ENCODE measurements at regions not wholly inside any gene's neighbourhood (a gene's known extent, or its start where the extent isn't known, plus 50 kb on each side); places are given as distances from the start of the nearest gene placed in this dataset.

DNA sequence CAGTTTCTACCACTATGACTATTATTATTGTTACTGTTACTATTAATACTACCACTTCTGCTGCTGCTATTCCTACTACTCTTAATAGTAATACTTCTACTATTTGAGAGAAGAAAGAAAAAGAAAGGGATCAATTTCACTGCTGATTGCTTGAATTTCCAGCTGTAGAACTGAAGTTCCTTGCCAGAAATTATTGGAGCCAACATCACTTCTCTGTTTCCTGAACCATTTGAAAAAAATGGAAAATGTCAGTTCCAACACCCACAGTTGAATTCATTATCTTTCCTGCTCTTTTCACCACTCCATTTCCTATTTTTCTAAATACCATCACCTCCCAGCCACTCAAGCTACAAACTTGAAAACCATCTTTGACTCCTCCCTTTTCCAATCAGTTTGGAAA is 54.1 kb upstream of the PIK3C2G start:
- no peak for DNase-seq (ENCODE audit: low read depth, low spot score)

DNA sequence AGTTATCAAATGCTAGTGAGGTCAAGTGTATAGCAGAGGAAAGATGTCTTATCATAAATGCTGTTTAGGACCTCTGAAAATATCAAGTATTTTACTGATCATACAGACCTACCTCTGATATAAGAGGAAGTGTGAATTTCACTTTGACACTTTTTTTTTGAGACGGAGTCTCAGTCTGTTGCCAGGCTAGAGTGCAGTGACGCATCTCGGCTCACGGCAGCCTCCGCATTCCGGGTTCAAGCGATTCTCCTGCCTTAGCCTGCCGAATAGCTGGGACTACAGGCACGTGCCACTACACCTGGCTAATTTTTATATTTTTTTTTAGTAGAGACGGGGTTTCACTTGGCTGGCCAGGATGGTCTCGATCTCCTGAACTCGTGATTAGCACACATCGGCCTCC is 55.1 kb upstream of the PIK3C2G start:
- DNase-seq (ENCODE audit: low read depth, low spot score): no peak

DNA sequence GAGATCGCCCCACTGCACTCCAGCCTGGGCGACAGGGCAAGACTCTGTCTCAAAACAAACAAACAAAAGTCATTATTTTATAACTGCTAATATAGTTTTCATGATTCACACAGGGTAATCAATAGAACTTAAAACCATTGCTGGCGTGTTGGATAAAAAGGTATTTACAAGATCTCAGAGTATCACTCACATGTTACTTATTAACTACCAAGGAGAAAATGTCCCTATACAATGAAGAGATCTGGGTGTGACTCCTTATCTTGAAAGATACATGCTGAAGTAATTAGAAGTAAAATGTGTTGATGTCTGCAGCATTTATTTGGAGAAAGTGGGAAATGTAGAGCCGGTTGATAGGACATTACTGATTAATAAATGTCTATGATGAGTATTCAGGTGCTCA is 57.3 kb upstream of the PIK3C2G start:
- DNase-seq (ENCODE audit: low read depth, low spot score): no peak

DNA sequence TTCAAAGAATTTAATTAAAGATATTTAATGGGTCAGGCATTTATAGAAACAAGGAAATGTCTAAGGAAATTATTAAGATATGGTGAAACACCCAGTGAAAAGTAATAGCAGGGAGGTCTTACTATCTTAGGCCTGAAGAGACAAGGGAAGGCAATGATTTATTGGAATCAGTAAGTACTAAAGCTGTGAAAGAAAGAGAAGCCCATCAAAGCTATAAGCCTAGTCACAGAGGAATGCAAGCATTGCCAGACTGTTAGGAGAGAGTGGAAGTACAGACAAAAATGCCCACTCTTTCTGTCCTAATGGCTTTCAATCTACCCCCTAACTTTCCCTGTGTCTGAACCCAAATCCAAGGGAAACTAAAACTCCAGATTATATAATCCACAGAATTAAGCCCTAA is 69.2 kb upstream of the PIK3C2G start:
- DNase-seq (ENCODE audit: low read depth, low spot score): no peak

DNA sequence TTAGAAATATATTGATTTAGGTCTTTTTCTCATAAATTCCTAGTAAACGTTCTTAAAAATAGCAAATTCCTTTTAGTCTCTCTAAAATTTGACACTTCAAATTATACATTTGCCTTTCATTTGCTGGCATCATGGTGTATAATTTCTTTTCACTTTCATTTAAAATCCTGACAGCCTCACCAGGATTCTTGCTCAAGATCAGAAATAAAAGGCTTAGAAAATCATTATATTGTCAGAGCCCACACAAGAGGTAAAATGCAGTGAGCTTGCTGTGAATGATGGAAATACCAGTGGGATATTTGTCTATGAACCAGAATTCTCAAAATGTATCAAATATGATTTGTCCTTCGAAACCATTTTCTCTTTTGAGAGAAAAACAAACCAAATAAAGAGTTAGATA is 78.2 kb upstream of the PIK3C2G start:
- no peak for DNase-seq (ENCODE audit: low read depth, low spot score)

DNA sequence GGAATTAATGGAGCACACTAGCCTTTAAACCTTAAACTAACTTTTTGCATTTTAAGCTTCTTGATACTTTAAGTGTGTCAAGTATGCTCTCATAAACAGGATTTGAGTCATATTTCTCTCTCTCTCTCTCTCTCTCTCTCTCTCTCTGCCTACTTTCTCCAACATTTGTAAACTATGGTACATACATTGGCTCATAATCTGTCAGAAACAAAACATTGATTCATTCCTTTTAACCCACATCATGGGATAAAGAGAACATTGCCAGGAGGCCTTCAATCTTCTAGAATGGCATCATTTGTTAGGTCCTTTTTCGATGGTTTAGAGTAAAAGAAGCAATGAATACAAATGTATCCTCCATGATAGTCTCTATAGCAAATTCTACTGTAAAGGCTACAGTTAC is 81.6 kb upstream of the RERGL start:
- no peak for DNase-seq (ENCODE audit: low read depth, low spot score)

DNA sequence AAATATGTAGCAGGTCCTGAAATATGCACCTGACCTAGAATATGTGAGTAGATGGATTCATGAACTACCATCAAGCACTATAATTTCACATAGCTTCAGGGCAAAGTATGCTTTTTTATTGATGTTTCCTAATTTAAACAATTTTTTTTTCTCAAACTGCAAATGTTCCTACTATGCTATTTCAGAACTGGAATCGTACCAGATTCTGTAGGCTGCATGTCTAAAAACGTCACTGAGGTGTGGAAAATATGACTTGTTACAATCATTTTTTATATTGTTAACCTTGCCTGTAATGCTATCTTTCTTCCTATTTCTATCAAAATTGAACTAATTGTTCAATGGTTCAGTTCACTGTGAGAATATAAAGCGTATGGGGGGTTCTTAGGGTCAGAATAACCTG is 78.0 kb upstream of the RERGL start:
- no peak for DNase-seq (ENCODE audit: low read depth, low spot score)

DNA sequence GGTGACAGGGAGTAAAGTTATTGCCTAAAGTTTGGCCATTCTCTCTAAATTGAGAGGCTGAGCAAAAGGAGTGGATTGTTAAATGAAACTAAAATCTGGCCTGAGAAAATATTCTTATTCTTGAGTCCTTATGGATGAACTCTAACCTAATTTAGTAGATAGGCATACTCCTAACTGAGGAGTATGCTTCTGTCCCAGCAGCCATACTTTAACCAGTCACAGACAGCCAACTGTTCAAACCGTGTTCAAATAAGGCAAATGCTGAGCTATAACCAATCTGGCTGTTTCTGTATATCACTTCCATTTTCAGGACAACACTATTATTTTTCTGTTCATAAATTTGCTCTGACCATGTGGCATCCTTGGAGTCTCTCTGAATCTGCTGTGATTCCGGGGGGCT is 75.9 kb upstream of the RERGL start:
- DNase-seq (ENCODE audit: low read depth, low spot score): no peak

DNA sequence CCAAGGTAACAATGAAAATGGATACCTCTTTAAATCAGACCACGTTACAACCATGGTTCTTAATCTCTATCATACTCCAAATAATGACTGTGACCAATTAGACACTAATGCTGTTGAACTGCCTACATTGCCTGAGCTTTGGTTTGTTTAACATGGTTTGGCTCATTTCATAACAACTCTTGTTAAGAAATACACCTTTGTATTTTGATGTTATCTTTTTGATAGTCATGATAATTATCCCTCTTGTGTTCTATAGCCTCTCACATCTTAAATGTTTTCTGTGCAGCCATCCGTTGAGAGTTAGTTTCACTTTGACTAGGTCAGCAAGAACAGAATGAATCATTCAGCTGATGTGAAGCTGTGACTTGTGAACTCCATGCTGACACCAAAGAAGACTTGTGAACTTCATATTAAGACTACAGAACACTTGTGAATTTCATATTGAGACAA is 75.5 kb upstream of the RERGL start:
- DNase-seq (ENCODE audit: low read depth, low spot score): peak; percentile 29

DNA sequence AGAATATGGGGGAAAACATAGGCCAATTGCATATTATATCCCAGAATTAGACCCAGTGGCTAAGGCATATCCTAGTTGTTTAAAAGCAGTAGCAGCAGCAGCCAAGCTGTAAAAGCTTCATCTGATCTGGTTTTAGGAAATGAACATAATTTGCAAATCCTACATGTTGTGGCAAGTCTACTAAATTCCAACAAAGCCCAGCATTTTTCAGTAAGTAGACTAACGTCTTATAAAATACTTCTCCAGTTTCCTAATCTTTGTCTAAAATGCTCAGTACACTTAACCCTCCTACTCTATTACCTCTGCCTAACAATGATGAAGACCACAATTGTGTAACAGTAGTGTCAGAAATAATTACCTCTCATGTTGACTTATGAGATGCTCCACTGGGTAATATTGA is 70.9 kb upstream of the RERGL start:
- DNase-seq (ENCODE audit: low read depth, low spot score): no peak

DNA sequence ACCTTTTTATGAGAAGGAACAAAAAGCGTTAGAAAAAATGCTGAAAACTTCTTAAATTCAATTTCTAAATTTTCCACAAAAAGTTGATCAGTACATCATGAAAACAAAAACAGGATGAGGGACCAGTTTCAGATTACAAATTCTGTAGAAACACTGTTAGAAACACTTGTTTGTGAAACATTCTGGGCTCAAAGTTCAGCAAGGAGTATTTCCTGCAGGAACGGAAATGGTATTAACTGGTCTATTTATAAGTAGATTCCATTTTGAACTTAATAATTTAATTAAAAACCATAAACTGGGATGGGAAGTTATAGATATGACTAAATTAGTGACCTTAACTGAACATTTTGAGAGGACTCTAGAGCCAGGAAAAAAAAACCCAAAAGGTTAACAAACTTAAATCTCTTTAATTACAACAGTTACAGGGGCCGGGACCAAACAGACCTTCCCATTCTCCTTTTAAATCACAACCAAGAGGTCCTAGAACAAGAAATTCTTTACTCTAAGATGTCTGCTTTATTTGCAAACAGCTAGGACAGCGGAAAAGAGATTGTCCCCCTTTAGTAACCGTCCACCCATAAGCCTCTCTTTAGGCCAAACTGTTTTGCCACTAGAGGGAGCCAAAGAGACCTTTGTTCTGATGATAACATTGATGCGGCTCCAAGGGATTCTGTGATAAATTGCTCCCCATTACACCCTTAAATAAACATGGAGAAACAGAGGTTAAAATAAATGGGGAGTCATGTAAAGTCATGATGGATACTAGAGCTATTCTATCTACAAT is 69.0 kb upstream of the RERGL start:
- no peak for DNase-seq (ENCODE audit: low read depth, low spot score)

DNA sequence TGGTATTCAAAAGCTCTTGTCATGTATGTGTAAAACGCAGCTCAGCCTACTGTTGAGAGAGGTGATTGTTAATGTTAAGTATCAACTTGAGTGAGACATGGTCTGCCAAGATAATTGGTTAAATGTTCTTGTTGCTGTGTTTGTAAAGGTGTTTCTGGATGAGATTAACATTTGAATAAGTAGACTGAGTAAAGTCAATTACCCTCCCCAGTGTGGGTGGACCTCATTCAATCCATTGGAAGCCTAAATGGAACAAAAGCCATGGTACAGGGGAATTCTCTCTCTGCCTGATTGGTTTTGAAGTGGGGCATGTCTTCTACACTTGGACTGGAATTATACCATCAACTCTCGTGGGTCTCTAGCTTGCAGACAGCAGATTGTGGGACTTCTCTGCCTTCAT is 63.8 kb upstream of the RERGL start:
- no peak for DNase-seq (ENCODE audit: low read depth, low spot score)

DNA sequence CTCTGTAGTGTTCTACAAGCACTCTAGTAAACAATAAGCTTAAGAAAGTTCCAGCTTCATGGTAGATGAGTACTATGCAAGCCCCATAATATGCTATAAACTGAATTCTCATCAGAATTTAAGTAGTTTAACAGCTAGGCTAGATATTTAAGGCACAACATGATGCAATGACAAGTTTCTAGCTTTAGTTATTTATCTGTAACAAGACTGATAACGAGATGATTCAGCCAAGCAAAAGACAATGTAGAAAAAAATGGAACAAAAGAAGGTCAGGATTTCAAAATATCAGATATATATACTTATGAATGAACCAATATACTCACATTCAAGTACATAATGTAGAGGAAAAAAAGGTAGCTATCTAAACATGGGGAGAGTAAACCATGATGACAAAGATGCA is 61.0 kb upstream of the RERGL start:
- DNase-seq (ENCODE audit: low read depth, low spot score): no peak

DNA sequence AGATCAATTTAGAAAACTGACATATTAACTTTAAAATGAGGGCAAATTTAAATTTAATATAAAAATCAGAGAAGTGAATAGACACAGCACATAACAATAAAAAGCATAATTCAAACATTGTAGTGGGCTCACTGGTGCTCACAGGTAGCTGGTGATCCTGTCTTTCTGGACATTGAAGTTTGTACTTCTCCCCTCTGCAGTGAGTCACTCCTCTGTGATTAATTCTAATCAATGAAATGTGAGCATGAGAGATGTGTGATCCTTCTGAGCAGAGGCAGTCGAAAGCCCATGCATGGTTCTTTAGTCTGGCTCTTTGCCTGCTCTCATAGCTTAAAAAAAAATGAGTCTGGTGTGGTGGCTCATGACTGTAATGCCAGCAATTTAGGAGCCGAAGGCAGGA is 59.0 kb upstream of the RERGL start:
- DNase-seq (ENCODE audit: low read depth, low spot score): no peak

DNA sequence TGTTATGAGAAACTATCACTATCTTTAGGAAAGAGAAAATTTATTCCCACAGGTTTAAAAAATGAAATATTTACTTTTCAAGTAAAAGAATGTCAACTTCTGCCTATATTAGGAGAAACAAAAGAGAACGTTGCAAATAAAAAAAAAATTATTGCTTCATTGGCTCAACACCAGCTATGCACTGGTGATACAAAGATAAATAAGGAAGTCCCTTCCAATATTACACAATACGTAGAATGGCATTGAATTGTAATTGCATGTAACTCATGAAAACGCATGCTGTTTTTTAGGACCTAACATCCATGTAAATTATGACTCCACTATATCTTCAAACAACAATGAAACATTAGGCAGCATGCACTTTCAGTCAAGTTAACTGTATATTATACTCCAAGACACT is 56.4 kb upstream of the RERGL start:
- DNase-seq (ENCODE audit: low read depth, low spot score): no peak

DNA sequence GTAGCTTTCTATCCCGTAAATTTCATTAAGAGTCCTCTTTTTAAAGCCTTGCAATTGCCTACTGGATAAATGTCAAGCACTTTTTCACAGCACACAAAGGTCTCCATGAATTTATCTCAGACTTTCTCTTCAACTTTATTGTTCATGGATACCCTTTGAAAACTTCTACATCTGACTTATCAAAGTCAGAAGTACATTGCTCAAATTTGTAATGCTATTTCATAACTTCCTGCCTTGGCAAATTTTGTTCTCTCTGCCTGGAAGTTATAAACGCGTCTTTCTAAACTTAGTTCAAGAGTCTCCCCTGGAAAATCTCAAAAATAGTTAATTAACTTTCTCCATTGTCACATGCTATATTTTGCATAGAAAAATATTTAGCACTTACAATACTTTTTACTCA is 55.9 kb upstream of the RERGL start:
- no peak for DNase-seq (ENCODE audit: low read depth, low spot score)

DNA sequence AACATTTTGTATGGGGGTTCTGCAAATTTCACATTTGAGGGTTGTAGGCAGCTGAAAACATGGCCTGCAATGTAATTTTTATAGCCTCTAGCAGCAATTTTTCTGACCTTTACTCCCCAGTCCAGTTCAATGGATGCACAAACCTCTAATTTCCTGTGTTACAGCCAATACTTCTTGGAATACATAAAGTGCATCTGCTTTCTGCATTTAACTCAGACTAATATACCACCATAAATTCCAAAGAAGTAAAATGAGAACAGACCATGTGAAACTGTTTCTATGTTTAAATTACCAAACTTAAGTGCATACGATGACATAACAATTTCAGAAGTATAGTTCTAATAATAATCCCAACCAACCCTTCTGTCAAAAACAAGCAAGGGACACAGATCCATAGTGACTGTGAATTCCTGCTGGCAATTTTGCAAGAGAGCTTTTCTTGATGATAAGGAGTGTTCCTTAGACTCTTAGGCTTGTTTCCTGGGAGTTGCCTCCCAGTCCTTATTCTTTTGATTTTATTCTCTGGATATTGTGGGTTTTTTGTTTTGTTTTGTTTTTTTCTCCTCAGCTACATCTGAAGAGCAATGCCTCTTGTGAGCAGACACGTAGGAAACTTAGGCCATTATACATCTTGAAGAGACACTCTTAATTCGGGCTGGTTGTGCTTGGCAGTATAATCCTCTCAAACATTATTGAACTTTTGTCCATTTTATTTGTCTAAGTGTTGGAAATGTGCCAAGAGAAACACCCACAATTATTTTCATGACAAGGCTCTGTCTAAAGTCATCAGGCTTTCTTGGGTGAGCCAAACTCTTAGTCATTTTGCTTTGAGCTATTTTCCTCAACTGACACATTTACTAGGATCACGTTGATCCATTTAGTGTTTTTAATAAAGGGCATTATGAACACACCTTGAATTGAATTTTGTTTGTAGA is 51.3 kb upstream of the RERGL start:
- peak; percentile 64 for DNase-seq (ENCODE audit: low read depth, low spot score)

DNA sequence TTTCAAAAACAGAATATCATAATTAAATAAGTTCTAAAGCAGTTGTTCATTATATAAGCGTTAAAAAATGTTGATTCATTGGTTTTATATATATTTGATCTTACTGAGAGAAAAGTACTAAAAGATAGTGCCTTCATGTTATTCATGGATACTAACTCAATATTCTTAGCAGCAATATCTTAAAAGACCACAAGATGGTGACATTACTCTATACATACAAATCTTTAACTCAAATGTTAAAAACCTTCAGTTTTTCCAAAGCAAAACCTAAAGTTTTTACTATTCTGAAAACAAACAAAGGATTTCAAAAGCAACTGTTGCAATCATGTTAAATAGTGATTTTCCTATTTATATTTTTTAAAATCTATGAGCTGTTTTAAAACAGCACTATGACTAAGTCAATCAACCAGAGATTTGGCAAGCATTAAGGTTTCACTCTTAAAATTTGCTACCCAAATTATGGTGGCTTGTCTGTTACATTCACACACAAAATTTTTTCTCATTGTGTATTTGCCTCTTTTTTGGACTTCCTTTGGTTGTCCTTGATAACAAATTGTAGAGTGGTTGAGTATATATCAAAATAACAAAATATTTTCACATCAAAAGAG is 50.1 kb upstream of the RERGL start:
- DNase-seq (ENCODE audit: low read depth, low spot score): peak; percentile 7
